ENCODE measurements at regions not wholly inside any gene's neighbourhood (a gene's known extent, or its start where the extent isn't known, plus 50 kb on each side); places are given as distances from the start of the nearest gene placed in this dataset.

DNA sequence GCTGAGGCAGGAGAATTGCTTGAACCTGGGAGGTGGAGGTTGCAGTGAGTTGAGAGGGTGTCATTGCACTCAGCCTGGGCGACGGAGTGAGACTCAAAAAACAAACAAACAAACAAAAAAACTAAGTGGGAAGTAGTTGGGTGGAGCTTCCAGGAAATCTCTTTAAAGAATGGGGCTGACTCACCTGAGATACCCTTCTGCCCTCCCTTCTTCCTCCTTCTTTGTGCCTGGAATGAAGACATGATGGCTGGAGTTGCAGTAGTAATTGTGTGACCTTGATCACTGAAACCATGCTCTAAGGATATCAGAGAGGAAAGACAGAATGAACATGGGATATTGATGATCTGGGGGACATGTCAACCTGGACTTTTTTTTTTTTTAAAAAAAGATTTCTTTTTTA lies 87.6 kb upstream of the MED13L start:
- no peaks in the 10 kb centered on the region for H3K36me3 ChIP-seq (ENCODE audit: control insufficient read depth, insufficient read depth, low read length)
- no peak overlapping the region for H3K27ac ChIP-seq (ENCODE audit: low read depth, low read length)
- H3K9ac ChIP-seq (ENCODE audit: low read length), result no peak overlapping the region
- H3K4me3 ChIP-seq (ENCODE audit: low read depth, low read length), result no peak overlapping the region
- H3K27me3 ChIP-seq (ENCODE audit: control insufficient read depth, insufficient read depth, low read length), result no peaks in the 10 kb centered on the region
- H3K4me1 ChIP-seq (ENCODE audit: control insufficient read depth, insufficient read depth, low read length), result peaks cover 5% of the 10 kb centered on the region
- no peaks in the 10 kb centered on the region for H3K9me3 ChIP-seq (ENCODE audit: control insufficient read depth, insufficient read depth, low read depth, low read length)

DNA sequence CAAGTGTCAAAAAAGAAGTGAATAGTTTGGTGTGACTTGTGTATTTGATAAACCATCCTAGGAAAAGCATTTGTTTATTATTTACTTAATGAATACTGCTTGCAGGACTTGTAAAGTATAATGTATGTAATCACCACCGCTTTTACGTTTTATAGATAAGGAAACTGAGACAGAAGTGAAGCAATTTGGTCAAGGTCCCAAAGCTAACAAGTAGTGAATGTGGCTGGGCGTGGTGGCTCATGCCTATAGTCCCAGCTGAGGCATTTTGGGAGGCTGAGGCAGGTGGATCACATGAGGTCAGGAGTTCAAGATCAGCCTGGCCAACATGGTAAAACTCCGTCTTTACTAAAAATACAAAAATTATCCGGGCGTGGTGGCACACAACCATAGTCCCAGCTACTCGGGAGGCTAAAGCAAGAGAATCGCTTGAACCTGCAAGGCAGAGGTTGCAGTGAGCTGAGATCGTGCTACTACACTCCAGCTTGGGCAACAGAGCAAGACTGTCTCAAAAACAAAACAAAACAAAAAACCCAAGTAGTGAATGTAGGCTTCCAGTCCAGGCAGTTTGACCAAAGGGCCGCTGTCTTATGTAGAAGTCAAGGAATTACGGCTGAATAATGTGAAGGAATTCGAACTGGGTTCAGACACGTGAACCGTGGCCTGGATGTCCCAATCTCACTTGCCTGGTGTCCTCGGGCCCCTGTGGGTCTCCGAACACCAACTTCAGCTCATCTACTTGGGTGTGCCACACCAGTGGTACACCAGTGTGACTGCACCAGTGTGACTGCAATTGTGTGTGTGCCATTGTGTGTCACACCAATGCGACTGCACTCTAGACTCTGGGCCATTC lies 88.3 kb upstream of the MED13L start:
- H3K36me3 ChIP-seq (ENCODE audit: control insufficient read depth, insufficient read depth, low read length), result no peaks in the 10 kb centered on the region
- H3K27ac ChIP-seq (ENCODE audit: low read depth, low read length), result no peak overlapping the region
- no peaks in the 10 kb centered on the region for H3K27me3 ChIP-seq (ENCODE audit: control insufficient read depth, insufficient read depth, low read length)
- no peaks in the 10 kb centered on the region for H3K9me3 ChIP-seq (ENCODE audit: control insufficient read depth, insufficient read depth, low read depth, low read length)
- H3K4me1 ChIP-seq (ENCODE audit: control insufficient read depth, insufficient read depth, low read length), result peaks cover 7% of the 10 kb centered on the region
- H3K4me3 ChIP-seq (ENCODE audit: low read depth, low read length), result no peak overlapping the region
- H3K9ac ChIP-seq (ENCODE audit: low read length), result no peak overlapping the region

DNA sequence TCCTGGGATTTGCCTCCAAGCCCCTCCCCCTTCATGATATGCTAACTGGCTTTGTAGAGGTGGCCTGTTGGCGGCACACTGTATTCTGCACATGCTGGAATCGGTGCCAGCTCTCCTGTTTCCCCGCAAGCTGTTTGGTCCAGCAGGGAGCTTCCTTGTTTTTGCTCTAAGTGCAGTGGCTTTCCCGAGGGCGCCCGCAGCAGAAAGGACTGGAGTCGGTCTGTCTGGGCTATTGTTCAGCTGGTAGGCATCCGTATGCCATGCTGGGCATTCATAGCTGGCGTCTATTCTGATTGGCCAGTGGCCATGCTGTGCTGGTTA lies 88.9 kb upstream of the MED13L start:
- H3K4me1 ChIP-seq (ENCODE audit: control insufficient read depth, insufficient read depth, low read length), result peaks cover 9% of the 10 kb centered on the region
- no peaks in the 10 kb centered on the region for H3K36me3 ChIP-seq (ENCODE audit: control insufficient read depth, insufficient read depth, low read length)
- H3K27ac ChIP-seq (ENCODE audit: low read depth, low read length), result no peak overlapping the region

DNA sequence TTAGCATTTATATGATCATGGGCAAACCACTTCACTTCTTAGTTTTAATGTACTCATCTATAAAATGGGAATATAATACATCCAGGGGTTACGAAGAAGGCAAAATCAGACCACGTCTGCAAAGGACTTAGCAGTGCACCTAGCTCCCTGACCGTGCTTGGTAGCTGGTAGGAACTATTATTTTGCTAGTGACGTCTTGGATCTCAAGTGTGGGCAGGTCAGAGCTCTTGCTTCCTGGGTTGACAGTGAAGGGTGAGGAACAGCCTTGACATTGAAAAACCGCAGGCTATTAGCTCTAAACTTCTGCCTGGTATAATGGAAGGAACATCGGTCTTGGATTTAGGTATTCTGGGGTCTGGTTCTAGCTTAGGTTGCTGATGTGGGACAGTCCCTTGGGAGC lies 89.3 kb upstream of the MED13L start:
- H3K27ac ChIP-seq (ENCODE audit: low read depth, low read length), result no peak overlapping the region
- no peak overlapping the region for H3K4me3 ChIP-seq (ENCODE audit: low read depth, low read length)

More for the DNA sequence above, 88.9 kb upstream of the MED13L start:
- H3K27me3 ChIP-seq (ENCODE audit: control insufficient read depth, insufficient read depth, low read length), result no peaks in the 10 kb centered on the region
- H3K9me3 ChIP-seq (ENCODE audit: control insufficient read depth, insufficient read depth, low read depth, low read length), result no peaks in the 10 kb centered on the region
- no peak overlapping the region for H3K9ac ChIP-seq (ENCODE audit: low read length)
- no peak overlapping the region for H3K4me3 ChIP-seq (ENCODE audit: low read depth, low read length)

DNA sequence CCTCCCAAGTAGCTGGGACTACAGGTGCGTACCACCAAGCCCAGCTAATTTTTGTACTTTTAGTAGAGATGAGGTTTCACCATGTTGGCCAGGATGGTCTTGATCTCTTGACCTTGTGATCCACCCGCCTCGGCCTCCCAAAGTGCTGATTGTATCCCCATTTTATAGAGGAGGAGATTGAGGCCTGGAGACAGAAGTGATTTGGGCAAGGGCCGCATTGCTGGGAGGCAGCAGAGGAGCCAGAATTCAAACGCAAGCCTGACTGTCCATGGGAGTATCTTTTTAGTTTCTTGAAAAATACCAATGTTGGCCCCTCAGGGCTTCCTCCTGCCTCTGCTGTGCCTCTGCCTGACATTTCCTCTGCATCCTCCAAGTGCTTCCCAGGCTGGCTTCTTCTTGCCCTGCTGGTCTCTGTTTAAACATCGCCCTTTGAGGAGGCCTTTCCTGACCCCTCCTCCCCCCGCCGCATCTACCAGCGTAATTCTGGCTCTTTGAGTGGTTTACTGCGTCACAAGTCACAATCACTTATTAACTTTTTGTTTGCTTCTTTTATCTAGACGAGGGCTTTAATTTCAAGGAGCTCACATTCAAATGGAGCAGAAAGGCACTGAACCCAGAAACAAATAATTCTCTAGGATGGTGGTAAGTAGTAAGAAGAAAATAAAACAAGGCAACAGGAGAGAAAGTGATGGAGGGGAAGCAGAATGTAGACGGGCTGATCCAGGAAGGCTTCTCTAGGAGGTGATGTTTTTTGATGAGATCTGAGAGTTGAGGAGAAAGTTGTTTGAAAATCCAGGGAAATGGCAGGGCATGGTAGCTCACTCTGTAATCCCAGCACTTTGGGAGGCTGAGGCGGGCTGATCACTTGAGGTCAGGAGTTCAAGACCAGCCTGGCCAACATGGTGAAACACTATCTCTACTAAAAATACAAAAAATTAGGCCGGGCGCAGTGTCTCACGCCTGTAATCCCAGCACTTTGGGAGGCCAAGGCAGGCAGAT lies 91.0 kb upstream of the MED13L start:
- H3K4me3 ChIP-seq (ENCODE audit: low read depth, low read length), result no peak overlapping the region
- no peaks in the 10 kb centered on the region for H3K36me3 ChIP-seq (ENCODE audit: control insufficient read depth, insufficient read depth, low read length)
- H3K9me3 ChIP-seq (ENCODE audit: control insufficient read depth, insufficient read depth, low read depth, low read length), result no peaks in the 10 kb centered on the region
- no peak overlapping the region for H3K27ac ChIP-seq (ENCODE audit: low read depth, low read length)
- H3K27me3 ChIP-seq (ENCODE audit: control insufficient read depth, insufficient read depth, low read length), result no peaks in the 10 kb centered on the region
- H3K4me1 ChIP-seq (ENCODE audit: control insufficient read depth, insufficient read depth, low read length), result peaks cover 15% of the 10 kb centered on the region
- H3K9ac ChIP-seq (ENCODE audit: low read length), result no peak overlapping the region

More for the DNA sequence above, 89.3 kb upstream of the MED13L start:
- Histone ChIP-seq H3K4me1 (ENCODE audit: control insufficient read depth, insufficient read depth, low read length) (peaks cover 9% of the 10 kb centered on the region), H3K27me3 (ENCODE audit: control insufficient read depth, insufficient read depth, low read length) (no peaks in the 10 kb centered on the region), H3K36me3 (ENCODE audit: control insufficient read depth, insufficient read depth, low read length) (no peaks in the 10 kb centered on the region), H3K9me3 (ENCODE audit: control insufficient read depth, insufficient read depth, low read depth, low read length) (no peaks in the 10 kb centered on the region), H3K9ac (ENCODE audit: low read length) (no peak overlapping the region)

DNA sequence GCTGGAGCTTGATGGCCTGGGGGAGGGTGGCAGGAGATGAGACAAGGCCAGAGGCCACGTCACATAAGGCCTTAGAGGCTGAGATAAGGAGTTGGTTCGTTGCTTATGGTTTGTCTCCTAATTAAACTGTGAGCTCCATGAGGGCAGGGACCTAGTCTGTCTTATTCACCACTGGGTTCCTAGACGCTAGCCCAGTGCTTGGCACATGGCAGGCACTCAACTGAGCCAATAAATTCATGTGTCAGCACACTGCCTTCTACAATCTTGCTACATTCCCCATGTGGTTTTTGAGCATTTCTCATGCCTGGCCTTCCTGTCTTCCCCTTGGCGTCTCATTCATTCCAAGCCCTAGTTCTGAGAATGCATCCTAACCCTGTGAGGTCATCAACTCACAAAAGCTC lies 92.5 kb upstream of the MED13L start:
- no peaks in the 10 kb centered on the region for H3K36me3 ChIP-seq (ENCODE audit: control insufficient read depth, insufficient read depth, low read length)
- peaks cover 20% of the 10 kb centered on the region for H3K4me1 ChIP-seq (ENCODE audit: control insufficient read depth, insufficient read depth, low read length)
- no peak overlapping the region for H3K27ac ChIP-seq (ENCODE audit: low read depth, low read length)
- H3K9me3 ChIP-seq (ENCODE audit: control insufficient read depth, insufficient read depth, low read depth, low read length), result no peaks in the 10 kb centered on the region
- H3K9ac ChIP-seq (ENCODE audit: low read length), result no peak overlapping the region
- no peak overlapping the region for H3K4me3 ChIP-seq (ENCODE audit: low read depth, low read length)
- H3K27me3 ChIP-seq (ENCODE audit: control insufficient read depth, insufficient read depth, low read length), result no peaks in the 10 kb centered on the region

DNA sequence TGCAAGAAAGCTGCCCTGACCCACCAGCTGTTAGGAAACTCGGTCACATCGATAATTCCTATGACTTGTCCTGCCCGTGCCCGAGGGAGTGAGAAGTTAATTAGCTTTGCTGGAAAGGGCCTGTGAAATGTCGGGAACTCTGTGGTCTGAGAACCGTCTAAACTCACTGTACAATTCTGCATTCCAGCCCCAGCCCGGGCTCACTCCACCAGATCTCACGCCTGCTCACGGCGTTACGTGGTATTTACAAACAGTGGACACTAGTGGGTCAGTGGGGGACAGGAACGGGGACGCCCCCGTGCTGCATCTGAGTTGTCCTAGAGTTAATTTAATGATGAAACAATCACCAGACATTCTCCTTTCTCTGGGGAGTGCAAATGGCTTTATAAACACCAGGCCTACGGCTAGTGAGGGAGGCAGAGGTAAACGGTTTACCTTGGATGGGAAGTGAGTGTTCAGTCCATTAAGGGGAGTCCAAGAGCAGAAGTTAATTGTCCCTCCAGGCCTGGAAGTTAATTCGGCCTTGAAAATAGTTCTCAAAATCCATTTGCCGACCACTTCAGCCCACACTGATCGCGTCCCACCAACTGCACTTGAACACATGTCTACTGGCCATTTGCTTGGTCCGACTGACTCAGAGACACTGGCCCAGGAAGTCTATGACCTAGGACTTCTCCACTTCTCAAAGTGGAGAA lies 93.5 kb upstream of the MED13L start:
- Histone ChIP-seq H3K27ac (ENCODE audit: low read depth, low read length) (no peak overlapping the region), H3K27me3 (ENCODE audit: control insufficient read depth, insufficient read depth, low read length) (no peaks in the 10 kb centered on the region), H3K9ac (ENCODE audit: low read length) (no peak overlapping the region), H3K36me3 (ENCODE audit: control insufficient read depth, insufficient read depth, low read length) (no peaks in the 10 kb centered on the region), H3K9me3 (ENCODE audit: control insufficient read depth, insufficient read depth, low read depth, low read length) (no peaks in the 10 kb centered on the region), H3K4me1 (ENCODE audit: control insufficient read depth, insufficient read depth, low read length) (peaks cover 26% of the 10 kb centered on the region), H3K4me3 (ENCODE audit: low read depth, low read length) (no peak overlapping the region)

DNA sequence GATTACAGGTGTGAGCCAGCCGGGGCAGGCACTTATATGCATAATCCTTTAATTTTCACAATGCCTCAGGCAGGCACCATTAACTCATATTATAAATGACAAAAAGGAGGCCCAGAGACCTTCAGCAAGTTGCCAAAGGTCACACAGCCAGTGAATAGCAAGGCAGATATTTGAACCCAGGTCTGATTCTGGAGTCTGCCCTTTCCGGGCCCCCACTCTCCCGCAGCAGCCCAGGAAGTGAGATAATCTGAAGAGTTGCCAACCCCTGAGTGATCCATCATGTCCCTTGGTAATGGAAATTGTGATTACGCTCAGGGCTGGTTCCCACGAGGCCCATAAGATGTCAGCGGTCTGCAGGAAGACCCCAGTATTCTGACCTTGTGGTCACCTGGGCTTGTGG lies 95.3 kb upstream of the MED13L start:
- no peak overlapping the region for H3K27ac ChIP-seq (ENCODE audit: low read depth, low read length)
- H3K9ac ChIP-seq (ENCODE audit: low read length), result no peak overlapping the region
- H3K4me1 ChIP-seq (ENCODE audit: control insufficient read depth, insufficient read depth, low read length), result peaks cover 35% of the 10 kb centered on the region
- no peaks in the 10 kb centered on the region for H3K9me3 ChIP-seq (ENCODE audit: control insufficient read depth, insufficient read depth, low read depth, low read length)
- H3K36me3 ChIP-seq (ENCODE audit: control insufficient read depth, insufficient read depth, low read length), result no peaks in the 10 kb centered on the region
- H3K27me3 ChIP-seq (ENCODE audit: control insufficient read depth, insufficient read depth, low read length), result no peaks in the 10 kb centered on the region
- H3K4me3 ChIP-seq (ENCODE audit: low read depth, low read length), result no peak overlapping the region

DNA sequence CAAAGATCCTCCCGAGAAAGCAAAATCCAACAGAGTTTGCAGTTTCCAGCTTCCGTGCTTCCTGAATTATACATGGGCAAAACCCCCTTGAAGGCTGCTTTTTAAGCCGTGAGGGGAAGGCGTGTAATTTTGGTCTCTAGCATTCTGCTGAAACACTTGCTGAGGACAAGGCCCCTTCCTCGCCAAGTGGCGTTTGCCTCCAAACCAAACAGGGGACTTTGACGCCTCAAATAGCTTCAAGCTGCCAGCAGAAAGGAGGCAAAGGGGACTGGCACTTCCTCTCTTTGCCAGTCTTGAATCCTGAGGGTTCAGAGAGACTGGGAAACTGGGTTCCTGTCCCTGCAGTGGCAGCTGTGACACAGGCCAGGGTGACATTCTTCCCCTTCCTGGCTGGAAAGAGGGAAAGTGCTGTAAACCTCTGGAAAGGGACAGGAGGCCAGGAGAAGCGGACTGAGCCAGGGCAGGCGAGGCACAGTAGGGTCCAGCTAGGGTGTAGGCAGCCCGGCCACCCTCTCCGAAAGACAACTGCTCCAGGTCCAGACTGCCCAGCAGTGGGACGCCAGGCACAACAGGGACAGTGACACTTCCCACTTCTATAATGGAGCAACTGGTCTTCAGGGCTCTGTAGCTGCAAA lies 96.2 kb upstream of the MED13L start:
- Histone ChIP-seq H3K9me3 (ENCODE audit: control insufficient read depth, insufficient read depth, low read depth, low read length) (no peaks in the 10 kb centered on the region), H3K4me1 (ENCODE audit: control insufficient read depth, insufficient read depth, low read length) (peaks cover 30% of the 10 kb centered on the region), H3K36me3 (ENCODE audit: control insufficient read depth, insufficient read depth, low read length) (no peaks in the 10 kb centered on the region), H3K9ac (ENCODE audit: low read length) (no peak overlapping the region), H3K27me3 (ENCODE audit: control insufficient read depth, insufficient read depth, low read length) (no peaks in the 10 kb centered on the region), H3K4me3 (ENCODE audit: low read depth, low read length) (no peak overlapping the region), H3K27ac (ENCODE audit: low read depth, low read length) (no peak overlapping the region)

DNA sequence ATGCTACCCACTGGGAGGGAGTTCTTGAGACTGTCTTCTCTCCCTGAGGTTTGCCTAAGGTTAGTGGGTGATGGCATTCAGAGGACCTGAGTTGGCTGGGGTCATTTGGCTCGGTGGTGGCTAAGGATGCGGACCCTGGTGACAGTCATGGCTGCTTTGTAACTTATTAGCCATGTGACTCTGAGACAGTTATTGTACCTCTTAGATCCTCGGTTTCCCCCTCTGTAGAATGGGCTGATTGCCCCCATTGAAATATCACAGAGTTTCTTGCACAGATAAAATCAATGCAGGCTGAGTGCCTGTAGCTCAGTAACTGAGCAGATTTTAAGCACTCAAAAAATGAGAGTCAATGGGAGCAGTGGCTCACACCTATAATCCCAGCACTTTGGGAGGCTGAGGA lies 96.7 kb upstream of the MED13L start:
- Histone ChIP-seq H3K36me3 (ENCODE audit: control insufficient read depth, insufficient read depth, low read length) (no peaks in the 10 kb centered on the region), H3K9ac (ENCODE audit: low read length) (no peak overlapping the region), H3K9me3 (ENCODE audit: control insufficient read depth, insufficient read depth, low read depth, low read length) (no peaks in the 10 kb centered on the region), H3K27ac (ENCODE audit: low read depth, low read length) (no peak overlapping the region), H3K4me3 (ENCODE audit: low read depth, low read length) (no peak overlapping the region), H3K27me3 (ENCODE audit: control insufficient read depth, insufficient read depth, low read length) (no peaks in the 10 kb centered on the region), H3K4me1 (ENCODE audit: control insufficient read depth, insufficient read depth, low read length) (peaks cover 30% of the 10 kb centered on the region)
